ENCODE measurements at regions not wholly inside any gene's neighbourhood (a gene's known extent, or its start where the extent isn't known, plus 50 kb on each side); places are given as distances from the start of the nearest gene placed in this dataset.

- no peaks in the 10 kb centered on the region for H3K27me3 Mint-ChIP-seq (ENCODE audit: low read depth)
- DNase-seq (ENCODE audit: low spot score in 2 of 2, unreplicated experiment in 2 of 2) = no peak
- no peak overlapping the region for H3K4me3 Mint-ChIP-seq
- no peaks in the 10 kb centered on the region for H3K4me1 Mint-ChIP-seq
- H3K36me3 Mint-ChIP-seq = no peaks in the 10 kb centered on the region
- H3K27ac Mint-ChIP-seq = no peak overlapping the region
- TF ChIP-seq CTCF (IDR thresholded peaks at IDR 0.05; ENCODE audit: unreplicated experiment) = no peak
- no peaks in the 10 kb centered on the region for H3K9me3 Mint-ChIP-seq
Observed at GRCh38 chr4:65265526-65265925, 404.8 kb downstream of the EPHA5 start.

DNA sequence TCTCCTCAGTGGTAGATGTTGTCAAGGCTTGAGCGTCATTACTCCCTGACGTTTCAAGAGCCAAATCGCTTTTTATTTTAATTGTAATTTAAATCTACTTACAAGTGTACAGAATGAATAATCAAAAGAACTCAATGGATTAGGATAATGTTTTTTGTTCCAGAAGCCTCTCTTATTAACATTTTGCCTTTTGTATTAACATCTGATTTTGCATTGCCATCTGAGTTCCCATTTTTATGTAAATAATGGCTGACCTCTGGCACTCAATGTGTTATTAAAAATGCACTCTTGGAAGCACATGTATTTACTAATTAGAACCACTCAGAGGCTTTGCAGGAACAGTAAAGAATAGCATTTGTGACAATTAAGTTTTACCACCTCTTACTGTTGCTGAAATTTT, 411.0 kb downstream of the EPHA5 start:
- Mint-ChIP-seq H3K9me3 (no peaks in the 10 kb centered on the region), H3K4me1 (no peaks in the 10 kb centered on the region), H3K36me3 (no peaks in the 10 kb centered on the region), H3K4me3 (no peak overlapping the region), H3K27ac (no peak overlapping the region), H3K27me3 (ENCODE audit: low read depth) (peaks cover 2% of the 10 kb centered on the region)
- TF ChIP-seq CTCF (IDR thresholded peaks at IDR 0.05; ENCODE audit: unreplicated experiment) = no peak
- DNase-seq (ENCODE audit: low spot score in 2 of 2, unreplicated experiment in 2 of 2) = no peak

- Mint-ChIP-seq H3K4me1 (no peaks in the 10 kb centered on the region), H3K36me3 (no peaks in the 10 kb centered on the region), H3K27me3 (ENCODE audit: low read depth) (no peaks in the 10 kb centered on the region), H3K27ac (no peak overlapping the region), H3K4me3 (no peak overlapping the region), H3K9me3 (peaks cover 3% of the 10 kb centered on the region)
- no peak for DNase-seq (ENCODE audit: low spot score in 2 of 2, unreplicated experiment in 2 of 2)
- TF ChIP-seq CTCF (IDR thresholded peaks at IDR 0.05; ENCODE audit: unreplicated experiment) = no peak
Observed at GRCh38 chr4:65250916-65251315, 419.4 kb downstream of the EPHA5 start.

DNA sequence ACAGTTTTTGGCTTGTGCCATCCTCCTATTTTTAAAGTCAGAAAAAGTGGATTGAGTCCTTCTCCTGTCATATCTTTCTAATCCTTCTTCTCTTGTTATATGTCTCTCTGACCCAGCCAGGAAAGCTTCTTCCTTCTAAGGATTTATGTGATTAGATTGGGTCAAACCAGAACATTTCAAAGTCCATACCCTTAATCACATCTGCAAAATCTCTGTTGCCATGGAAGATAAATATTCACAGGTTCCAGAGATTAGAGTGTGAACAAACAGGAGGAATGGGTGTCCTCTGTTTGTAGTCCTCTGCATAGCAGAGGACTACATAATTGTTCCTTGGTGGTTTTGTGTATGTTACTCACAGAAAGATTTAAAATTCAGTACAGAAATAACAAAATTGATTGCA, 421.2 kb downstream of the EPHA5 start:
- TF ChIP-seq CTCF (IDR thresholded peaks at IDR 0.05; ENCODE audit: unreplicated experiment) = no peak
- Mint-ChIP-seq H3K4me3 (no peak overlapping the region), H3K27ac (no peak overlapping the region), H3K4me1 (no peaks in the 10 kb centered on the region), H3K27me3 (ENCODE audit: low read depth) (no peaks in the 10 kb centered on the region), H3K9me3 (peaks cover 3% of the 10 kb centered on the region), H3K36me3 (no peaks in the 10 kb centered on the region)
- DNase-seq (ENCODE audit: low spot score in 2 of 2, unreplicated experiment in 2 of 2) = no peak

DNA sequence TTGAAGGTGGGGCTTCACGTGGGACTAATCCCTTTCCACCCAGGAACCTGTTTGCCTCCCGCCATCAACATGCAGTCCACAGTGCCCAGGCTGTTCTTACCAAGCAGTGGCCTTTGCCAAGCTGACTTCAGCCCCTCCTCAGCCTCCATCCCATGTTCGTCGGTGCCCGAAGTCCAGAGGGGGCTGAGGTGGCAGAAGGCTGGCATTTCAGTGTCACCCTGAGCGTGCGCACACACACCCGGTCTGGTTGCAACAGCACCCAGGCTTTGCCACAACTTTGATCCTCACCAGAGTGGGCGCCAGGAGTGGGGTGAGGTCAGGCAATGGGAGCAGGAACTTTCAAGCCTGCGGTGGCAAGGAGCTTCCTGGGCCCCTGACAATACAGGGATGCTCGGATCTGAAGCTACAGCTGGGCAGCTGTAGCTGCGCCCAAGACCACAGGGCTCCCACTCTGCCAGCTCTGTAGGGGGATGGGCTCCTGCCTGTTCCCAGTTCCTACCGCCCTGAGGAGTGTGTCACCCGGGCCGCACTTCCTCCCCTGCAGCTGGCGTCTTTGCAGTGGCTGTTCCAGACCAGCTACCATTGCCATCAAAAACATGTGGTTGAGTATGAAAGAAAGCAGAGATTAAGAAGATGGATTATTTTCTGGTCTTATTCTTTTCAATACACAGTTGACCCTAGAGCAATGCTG, 428.0 kb downstream of the EPHA5 start:
- no peak for TF ChIP-seq CTCF (IDR thresholded peaks at IDR 0.05; ENCODE audit: unreplicated experiment)
- H3K4me3 Mint-ChIP-seq = no peak overlapping the region
- H3K4me1 Mint-ChIP-seq = no peaks in the 10 kb centered on the region
- H3K27ac Mint-ChIP-seq = no peak overlapping the region
- peaks cover 6% of the 10 kb centered on the region for H3K9me3 Mint-ChIP-seq
- DNase-seq (ENCODE audit: low spot score in 2 of 2, unreplicated experiment in 2 of 2) = no peak
- no peaks in the 10 kb centered on the region for H3K36me3 Mint-ChIP-seq
- no peaks in the 10 kb centered on the region for H3K27me3 Mint-ChIP-seq (ENCODE audit: low read depth)
